ENCODE measurements at regions not wholly inside any gene's neighbourhood (a gene's known extent, or its start where the extent isn't known, plus 50 kb on each side); places are given as distances from the start of the nearest gene placed in this dataset.

- DNase-seq = no peak
- intact Hi-C loops (cut with DNase I) = no loop called here
- no peak for ATAC-seq
- H3K27me3 ChIP-seq = no peaks in the 10 kb centered on the region
- no peaks in the 10 kb centered on the region for H3K36me3 ChIP-seq
- H3K27ac ChIP-seq = no peak overlapping the region
- TF ChIP-seq, protein P1, sequence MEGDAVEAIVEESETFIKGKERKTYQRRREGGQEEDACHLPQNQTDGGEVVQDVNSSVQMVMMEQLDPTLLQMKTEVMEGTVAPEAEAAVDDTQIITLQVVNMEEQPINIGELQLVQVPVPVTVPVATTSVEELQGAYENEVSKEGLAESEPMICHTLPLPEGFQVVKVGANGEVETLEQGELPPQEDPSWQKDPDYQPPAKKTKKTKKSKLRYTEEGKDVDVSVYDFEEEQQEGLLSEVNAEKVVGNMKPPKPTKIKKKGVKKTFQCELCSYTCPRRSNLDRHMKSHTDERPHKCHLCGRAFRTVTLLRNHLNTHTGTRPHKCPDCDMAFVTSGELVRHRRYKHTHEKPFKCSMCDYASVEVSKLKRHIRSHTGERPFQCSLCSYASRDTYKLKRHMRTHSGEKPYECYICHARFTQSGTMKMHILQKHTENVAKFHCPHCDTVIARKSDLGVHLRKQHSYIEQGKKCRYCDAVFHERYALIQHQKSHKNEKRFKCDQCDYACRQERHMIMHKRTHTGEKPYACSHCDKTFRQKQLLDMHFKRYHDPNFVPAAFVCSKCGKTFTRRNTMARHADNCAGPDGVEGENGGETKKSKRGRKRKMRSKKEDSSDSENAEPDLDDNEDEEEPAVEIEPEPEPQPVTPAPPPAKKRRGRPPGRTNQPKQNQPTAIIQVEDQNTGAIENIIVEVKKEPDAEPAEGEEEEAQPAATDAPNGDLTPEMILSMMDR (IDR thresholded peaks at IDR 0.05) = no peak
- no peak overlapping the region for H3K4me3 ChIP-seq
- no peaks in the 10 kb centered on the region for H3K9me3 ChIP-seq
- 78 to 80% methylated on average over 3 of the region's 3 CpGs for WGBS, 2 donors
- no peaks in the 10 kb centered on the region for H3K4me1 ChIP-seq
Measured at GRCh38 chr17:70776441-70776840, 607.1 kb downstream of the KCNJ2 start.

DNA sequence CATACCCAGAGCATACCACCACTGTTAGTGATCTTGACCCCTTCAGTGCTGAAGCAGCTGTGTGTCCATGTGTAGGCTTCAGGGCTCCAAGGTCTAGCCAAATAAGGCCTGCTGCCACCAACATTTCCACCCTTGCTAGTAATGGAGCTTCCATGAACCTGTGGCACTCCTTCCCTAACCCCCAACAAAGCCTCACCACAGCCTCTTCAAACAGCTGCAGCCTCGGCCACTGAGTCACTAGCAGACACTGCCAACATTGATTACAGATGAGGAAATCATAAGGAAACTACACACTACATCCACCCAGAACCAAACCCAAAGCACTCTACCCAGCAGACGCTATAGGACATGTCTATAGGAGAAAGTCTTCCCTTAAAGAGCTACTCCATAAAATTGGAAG, 610.7 kb downstream of the KCNJ2 start:
- TF ChIP-seq, protein P1 (IDR thresholded peaks at IDR 0.05) = no peak
- Histone ChIP-seq H3K9me3 (peaks cover 0 to 4% (median 0%) of the 10 kb centered on the region in 11 donors), H3K36me3 (no peaks in the 10 kb centered on the region), H3K27me3 (no peaks in the 10 kb centered on the region), H3K4me1 (no peaks in the 10 kb centered on the region), H3K4me3 (no peak overlapping the region), H3K27ac (no peak overlapping the region)
- ATAC-seq (no peak), DNase-seq (no peak)
- WGBS, 2 donors = 76 to 77% methylated on average over 2 of the region's 2 CpGs
- intact Hi-C loops (cut with DNase I) = no loop called here

- H3K27me3 ChIP-seq = no peaks in the 10 kb centered on the region
- no peak overlapping the region for H3K27ac ChIP-seq
- H3K9me3 ChIP-seq = peaks cover 0 to 20% (median 6%) of the 10 kb centered on the region in 11 donors
- intact Hi-C loops (cut with DNase I) = no loop called here
- H3K4me3 ChIP-seq = no peak overlapping the region
- no peaks in the 10 kb centered on the region for H3K36me3 ChIP-seq
- DNase-seq (no peak), ATAC-seq (no peak)
- 64 to 76% methylated on average over 2 of the region's 2 CpGs for whole genome bisulfite sequencing, 2 donors
- TF ChIP-seq, protein P1 (IDR thresholded peaks at IDR 0.05) = no peak
- no peaks in the 10 kb centered on the region for H3K4me1 ChIP-seq
Measured at GRCh38 chr17:70786081-70786480, 616.7 kb downstream of the KCNJ2 start.

DNA sequence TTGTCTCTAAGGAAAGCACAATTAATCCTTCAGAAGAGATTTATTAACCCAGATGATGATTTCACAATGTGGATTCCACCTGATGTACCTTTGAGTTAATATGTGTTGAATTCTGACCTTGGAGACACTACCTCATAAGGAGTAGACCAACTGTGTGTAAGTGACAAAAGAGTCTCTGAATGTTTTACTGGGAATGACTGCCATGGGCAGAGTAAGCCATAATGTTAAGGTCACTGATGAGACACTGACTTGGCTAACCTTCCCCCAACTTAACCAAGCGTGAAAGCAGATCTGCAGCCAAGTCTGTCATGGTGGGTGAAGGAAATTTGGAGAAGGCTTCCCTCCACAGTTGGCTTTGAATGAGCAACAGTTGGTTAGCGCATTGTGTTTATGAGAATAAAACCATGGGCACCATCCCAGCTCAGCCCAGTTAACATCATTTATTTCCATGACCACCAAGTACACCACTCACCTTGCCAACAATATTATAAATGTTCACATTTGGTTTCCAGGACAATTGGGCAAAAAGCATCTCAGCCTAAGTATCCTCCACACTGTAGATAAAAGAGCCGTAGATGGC, 618.5 kb downstream of the KCNJ2 start:
- no peak overlapping the region for H3K4me3 ChIP-seq
- ATAC-seq = no peak
- intact Hi-C loops (cut with DNase I) = no loop called here
- no peak overlapping the region for H3K27ac ChIP-seq
- peaks cover 0 to 20% (median 6%) of the 10 kb centered on the region in 11 donors for H3K9me3 ChIP-seq
- H3K36me3 ChIP-seq = no peaks in the 10 kb centered on the region
- H3K4me1 ChIP-seq = no peaks in the 10 kb centered on the region
- 82 to 95% methylated on average over 3 of the region's 3 CpGs for WGBS, 2 donors
- H3K27me3 ChIP-seq = no peaks in the 10 kb centered on the region
- DNase-seq = no peak
- TF ChIP-seq, protein P1 (IDR thresholded peaks at IDR 0.05) = no peak
